HG02973 (cell line): ENCODE measurements at regions not wholly inside any gene's neighbourhood (a gene's known extent, or its start where the extent isn't known, plus 50 kb on each side); places are given as distances from the start of the nearest gene placed in this dataset.
A peak's percentile ranks its signal among the peaks of the same experiment; 100 is the strongest.

Experiments
- ATAC-seq: cut with Tn5 transposase; IDR thresholded peaks from one replicate; pipeline ENCODE4 v1.9.1; 2021; ENCODE audit warnings: moderate library complexity; ENCODE audit not compliant: unreplicated experiment

DNA sequence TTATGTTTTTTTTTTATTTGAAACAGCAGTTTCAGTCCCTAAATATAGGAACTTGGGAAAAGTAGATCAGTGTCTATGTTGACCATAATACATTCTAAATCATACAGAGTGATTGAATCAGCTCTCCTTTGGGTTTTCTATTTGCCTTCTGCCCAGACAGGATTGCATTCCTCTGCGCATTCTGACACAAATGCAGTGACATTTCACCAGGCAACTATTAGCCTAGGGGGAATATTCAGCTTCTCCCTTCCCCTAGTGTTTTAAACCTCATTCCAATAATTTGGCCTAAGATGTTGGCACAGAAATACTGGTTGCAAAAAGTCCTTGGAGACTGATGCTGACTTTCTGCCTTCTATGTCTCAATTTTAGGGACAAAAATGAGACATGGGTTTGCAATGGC lies 172.8 kb downstream of the PTGER3 start:
- ATAC-seq, result no peak

DNA sequence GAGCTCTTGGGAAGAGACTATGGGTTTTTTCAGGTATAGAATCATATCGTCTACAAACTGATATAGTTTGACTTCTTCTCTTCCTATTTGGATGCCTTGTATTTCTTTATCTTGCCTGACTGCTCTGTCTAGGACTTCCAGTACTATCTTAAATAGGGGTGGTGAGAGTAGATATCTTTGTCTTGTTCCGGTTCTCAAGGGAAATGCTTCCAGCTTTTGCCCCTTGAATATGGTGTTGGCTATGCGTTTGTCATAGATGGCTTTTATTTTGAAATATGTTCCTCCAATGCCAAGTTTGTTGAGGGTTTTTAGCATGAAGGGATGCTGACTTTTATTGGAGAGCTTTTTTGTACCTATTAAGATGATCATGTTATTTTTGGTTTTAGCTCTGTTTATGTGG lies 170.3 kb downstream of the PTGER3 start:
- ATAC-seq, result no peak

DNA sequence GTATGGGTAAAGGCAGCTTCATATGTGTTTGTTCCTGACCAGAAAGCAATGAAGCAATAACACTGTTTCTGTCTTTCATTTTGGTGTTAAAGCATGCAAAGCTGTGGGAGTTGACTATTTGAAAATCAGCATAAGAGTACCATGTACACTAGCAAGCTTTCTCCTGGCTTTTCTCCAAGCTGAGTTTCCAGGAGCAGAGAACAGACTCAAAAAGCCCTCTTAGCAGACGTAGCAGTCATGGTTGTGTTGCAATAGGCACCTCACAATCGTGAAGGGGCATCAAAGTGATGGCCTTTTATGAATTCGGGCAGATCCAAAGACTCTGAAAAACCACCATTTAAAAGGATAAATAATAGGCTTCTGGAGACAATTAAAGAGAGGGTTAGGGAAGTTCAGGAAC lies 159.7 kb downstream of the PTGER3 start:
- ATAC-seq, result no peak

DNA sequence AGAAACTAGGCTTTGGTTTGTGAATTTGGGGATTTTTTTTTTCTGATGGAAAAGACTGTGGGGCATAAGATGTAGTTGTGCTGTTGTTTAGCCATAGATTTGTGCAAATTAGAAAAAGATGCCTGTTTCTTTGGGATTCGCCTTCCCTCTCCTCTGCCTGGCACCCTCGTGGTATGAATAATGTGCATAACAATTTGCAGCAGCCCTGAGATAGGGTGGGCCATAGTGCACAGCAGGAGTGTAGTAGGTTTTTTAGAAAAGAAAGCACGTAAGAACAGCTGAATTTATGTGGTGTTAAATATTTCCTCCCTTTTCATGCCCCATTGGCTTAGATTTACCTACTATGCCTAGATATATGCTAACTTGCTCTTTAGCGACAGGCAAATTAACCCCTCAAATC lies 158.9 kb downstream of the PTGER3 start:
- ATAC-seq, result no peak

DNA sequence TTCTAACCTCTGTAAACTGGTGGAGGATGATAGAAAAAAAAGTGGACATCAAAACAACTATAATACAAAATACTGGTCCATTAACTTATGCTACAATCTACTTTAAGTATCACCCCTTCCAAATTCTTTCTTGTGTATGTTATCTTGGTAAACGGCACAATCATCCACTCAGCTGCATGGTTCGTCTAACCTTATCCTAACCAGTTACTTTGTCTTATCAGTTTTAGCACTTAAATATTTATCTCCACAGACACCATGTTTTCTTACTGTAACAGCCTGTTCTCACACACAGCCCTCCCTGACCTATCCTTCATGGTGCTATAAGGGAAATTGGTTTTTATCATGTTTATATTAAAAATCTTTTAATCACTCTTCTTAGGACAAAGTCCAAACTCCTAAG lies 157.2 kb downstream of the PTGER3 start:
- no peak for ATAC-seq

DNA sequence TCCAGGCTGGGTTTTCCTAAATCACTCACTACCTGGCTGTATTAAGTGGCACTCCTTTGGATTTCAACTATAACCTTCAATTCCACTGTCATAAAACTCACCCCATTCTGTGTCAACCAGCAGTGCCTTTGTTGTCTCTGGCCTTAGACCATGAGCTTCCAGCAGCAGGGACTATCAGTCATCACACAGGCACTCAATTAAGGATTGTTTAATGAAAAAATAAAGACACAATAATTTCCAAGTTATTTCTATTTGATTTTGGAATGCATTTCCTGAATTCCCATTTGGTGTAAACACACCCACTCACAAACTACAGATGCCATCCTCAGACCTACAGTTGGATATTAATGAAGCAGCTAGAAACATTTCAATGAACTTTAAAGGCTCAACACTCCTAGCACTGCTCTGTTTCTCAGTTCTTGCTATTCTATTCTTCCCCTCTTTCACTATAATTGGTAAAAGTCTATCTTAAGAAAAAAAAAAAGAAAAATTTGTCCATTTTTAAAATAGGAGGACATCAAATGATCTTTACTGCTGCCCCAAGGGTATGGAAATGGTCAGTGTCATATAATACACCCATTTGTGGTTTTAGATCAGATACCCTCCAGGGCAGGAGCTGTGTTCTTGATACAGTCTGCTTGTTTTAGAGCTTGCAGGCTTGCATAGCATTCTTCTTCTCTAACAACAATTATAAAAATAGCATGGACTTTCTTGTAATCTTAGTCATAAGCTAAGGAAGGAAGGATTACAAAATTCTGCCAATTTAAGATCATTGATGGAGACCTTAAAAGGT lies 156.4 kb downstream of the PTGER3 start:
- no peak for ATAC-seq

DNA sequence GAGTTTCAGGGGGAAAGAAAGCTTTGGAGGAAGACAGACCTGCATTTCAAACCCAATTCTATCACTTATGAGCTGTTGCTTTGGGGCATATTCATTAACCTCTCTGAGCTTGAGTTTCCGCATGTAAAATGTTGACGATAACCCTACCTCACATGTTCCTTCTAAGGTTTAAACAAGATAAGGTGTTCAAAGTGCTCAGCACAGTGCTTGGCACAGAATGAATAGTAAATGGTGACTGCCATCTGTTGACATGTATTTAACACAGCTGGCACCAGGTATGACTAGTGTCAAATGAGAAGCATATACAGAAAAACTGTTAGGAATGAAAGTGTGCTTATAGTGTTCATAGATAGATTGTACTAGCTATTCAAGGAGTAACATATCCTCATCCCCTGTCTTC lies 155.5 kb downstream of the PTGER3 start:
- no peak for ATAC-seq

DNA sequence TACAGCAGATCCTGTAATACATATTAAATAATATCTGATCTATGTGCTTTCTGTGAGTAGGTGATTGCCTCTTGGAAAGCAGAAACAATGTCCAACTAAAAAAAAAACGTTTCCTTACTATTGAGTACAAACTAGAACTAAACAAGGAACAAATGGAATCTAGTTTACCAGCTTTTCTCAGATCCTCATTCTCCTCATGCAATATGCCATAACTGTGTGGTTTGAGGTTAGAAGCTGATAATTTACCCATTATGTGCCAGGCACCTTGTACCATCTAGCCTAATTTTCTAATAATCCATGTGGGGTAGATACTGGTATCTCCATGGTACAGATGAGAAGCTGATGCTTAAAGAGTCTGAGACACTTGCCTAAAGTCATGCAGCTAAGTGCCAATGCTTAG lies 154.7 kb downstream of the PTGER3 start:
- no peak for ATAC-seq

DNA sequence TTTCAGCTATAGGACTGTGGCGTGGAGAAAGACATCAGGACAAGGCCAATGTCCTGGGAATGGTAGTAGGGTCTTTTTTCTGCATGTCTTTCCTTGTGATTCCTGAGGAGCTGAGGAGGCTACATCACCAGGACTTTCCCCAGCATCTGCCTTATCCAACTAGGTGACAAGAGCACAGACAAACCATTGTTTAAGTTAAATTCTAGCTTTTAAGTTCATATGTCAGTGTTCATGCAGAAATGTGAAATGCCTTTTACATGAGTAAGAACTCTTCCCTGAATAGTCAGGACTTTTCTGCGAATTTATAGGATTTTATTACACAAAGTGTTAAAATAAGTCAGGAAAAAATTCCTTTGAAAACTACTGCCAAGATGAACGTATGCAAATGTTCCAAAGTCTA lies 154.2 kb downstream of the PTGER3 start:
- no peak for ATAC-seq

DNA sequence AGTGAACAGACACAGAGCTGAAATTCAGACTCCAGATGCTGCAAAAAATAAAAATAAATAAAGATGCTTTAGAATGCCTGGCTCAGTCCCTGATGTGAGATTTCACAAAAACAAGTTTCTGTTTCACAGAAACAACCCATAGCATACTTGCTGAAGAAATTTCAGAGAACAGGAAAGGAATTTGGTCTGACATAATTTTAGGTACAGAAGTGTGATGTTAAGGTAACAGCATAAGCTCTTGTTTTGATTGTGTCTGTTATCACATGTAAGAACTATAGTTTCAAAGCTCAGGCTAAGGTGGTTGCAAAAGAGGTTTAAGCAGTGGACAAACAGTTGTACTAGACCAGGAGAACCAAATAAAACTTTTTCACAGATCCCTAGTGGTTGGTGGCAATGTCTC lies 152.1 kb downstream of the PTGER3 start:
- no peak for ATAC-seq

DNA sequence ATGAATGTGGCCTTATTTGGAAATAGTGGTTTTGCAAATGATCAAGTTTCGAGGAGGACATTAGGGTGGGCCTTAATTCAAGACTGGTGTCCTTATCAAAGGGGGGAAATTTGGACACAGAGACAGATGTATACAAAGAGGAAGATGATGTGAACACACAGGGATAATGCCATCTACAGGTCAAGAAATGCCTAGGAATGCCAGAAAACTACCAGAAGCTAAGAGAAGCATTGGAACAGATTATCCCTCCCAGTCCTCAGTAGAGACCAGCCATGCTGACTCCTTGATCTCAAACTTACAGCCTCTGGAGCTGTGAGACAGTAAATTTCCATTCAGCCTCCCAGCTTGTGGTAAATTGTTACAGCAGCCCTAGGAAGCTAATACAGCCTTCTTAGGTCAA lies 151.4 kb downstream of the PTGER3 start:
- no peak for ATAC-seq

DNA sequence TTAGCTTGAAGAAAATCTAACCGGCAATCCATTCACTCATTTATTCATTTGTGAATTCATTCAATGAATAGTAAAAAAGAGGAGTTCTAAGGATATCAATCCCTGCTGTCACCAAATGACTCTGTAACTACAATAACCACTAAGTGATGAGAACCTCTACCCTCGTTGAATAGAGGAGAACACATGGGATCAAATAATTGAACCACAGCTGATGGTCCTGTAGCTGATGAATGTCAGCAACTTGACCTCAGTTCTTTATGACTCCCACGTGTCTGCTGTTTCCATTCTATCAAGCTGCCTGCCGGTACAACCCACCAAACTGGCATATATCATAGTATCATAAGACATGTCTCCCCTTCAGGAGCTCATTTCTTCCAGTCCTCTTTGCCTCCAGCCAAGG lies 150.3 kb downstream of the PTGER3 start:
- no peak for ATAC-seq

DNA sequence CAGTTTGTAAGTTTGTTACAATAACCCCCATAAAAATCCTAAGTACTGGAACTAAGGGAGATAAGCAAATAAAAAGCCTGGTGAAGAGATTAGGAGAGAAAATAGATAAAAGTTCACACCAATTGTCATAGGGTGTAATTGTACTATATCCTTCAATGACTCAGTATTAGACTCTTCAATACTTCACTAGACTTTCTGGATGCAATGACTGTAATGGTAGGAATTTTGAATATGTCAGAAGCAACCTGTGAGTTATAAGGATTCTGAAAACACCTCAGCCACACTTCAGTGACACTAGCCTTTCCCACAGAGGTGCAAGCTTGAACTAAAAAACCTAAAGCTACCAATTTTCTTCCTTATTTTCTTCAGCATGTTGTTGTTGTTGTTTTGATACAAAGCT lies 147.9 kb downstream of the PTGER3 start:
- ATAC-seq, result no peak

DNA sequence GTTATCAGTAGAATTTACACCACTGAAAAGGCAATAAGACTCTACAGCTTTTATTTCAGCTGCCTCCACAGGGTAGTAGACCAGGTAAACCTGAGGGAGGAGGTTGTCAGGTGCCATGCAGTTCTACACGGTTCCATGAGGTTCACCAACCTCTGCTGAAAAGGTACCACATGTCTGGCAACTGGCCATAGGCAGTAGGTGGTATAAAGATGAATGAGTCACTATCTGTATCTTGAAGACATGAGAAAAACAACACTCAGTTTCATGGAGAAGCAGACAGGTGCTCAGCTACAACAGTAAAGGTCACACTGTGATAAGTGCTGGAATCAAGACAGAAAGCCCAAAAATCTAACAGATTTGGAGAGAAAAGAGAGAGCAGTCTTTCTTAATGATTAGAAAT lies 145.4 kb downstream of the PTGER3 start:
- ATAC-seq, result no peak

DNA sequence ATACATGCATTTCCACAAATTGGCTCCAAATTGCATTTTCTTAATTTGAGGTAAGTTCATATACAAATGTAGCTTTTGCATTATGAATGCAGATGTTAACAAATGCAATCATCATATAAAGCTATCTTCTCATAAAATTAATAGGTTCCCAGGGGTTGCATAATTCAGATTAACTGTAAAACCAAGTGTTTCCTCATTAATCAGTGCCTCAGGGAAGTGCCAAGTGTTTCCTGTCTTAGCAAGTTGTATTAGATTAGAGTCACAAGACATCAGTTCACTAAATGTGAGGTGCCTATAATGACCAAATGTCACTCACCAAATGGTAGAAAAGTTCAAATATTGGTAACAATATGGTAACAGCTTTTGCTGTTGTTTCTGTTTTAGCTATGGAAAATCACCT lies 140.8 kb downstream of the PTGER3 start:
- ATAC-seq, result no peak

DNA sequence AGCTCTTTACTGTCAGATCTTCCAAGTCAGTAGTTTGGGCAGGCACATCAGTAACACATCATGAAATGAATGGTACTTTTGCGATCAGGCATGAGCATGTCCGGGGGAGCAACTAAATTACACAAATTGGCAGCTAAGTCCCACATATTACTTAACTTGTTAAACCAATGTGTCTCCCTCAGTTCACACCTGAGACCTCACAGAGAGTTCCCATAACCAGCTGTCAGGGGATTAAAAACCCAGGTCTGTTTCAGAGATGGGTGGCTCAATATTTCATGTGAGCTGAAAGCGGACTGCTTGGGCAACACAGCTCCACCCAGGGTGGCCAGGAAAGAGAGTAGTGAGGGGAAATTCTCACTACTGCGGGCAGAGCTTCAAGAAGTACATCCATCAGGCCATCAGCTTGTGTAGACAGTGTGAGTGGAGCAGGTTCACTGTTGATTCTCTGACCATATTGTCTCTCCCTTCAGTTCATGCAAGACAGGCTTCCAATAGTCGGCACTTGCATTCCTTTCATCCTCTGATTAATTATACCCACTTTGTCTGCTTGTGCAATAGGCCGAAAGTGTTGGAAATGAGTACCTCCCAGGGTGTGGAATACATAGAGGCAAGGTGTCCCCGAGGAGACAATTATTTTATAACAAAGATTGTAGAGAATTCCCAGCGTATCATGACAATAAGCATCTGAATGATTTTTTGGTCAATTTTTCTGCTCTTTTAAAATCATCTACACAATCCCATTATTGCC lies 139.9 kb downstream of the PTGER3 start:
- no peak for ATAC-seq

DNA sequence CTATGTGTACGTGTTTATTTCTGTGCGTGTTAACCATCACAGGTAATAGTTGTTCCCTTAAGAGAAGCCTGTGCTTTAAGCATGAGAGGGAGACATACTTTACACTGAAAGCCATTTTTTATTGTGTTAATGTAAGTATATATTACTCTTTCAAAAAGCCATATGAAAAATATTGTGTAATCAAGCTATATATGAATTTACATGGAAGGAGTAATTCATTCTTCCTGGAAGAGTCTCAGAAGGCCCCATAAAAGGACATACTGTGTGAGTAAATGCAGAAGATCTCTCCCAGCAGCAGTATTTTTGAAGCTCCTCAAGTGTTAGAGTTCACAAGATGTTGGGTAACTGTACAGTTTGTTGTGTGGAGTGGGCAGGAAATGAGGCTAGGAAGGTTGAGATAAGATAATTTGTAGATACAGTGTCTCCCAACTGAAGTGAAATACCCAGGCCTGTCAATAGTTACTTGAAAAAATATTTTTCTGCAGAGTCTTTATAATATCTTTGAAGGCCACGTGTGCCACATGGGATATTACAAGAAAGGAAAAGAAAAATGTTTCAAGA lies 138.3 kb downstream of the PTGER3 start:
- ATAC-seq, result no peak

DNA sequence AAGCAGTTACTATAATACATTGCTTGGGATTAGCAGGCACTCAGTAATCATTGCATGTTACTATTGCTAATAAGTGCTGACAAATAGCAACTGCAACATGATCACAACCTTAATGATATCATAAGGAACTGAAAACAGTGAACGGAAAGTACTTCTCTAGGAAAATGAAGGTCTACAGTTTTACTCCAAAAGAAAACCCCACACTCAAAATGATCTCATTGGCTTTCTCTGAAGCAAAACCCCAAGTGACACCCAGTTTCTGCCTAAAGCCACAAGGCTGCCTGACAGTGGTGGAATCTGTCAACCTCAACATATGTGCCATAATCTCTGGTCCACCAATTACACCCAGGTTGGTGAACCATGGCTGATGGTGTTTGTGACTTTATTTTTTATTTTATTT lies 137.6 kb downstream of the PTGER3 start:
- peak; percentile 73 for ATAC-seq

DNA sequence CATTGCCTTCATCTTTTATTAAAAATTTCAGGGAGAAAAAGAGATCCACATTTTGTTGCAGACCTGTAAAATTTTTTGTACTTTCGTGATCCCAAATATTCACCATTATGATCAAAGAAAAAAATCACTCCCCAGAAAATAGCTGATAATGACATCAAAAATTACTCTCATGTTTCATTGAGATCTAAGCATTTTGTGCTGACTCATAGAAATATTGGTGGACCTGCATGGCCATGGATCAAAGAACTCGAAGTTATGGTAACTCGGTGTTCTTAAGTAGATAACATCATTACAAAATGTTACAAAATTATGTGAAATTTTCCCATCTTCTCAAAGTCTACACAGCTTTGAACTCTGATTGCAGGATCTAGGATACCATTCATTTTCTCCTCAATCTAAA lies 135.8 kb downstream of the PTGER3 start:
- ATAC-seq, result no peak

DNA sequence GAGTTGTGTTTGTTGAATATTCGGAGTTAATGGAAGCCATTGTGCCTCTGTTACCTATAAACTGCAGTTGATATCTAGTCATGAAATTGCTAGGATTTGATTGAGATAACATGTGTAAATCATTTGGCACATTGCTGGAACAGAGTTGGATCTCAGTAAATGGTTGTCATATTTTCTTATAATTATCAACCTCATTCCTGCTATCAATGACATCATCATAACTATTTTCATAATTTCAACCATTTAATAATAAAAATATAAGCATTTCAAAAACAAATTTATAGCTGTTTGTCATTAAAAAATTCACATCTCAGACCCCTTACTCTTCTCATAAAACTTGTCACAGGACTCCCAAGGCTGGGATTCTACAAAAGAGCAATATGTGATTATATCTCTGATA lies 133.4 kb downstream of the PTGER3 start:
- ATAC-seq, result no peak

DNA sequence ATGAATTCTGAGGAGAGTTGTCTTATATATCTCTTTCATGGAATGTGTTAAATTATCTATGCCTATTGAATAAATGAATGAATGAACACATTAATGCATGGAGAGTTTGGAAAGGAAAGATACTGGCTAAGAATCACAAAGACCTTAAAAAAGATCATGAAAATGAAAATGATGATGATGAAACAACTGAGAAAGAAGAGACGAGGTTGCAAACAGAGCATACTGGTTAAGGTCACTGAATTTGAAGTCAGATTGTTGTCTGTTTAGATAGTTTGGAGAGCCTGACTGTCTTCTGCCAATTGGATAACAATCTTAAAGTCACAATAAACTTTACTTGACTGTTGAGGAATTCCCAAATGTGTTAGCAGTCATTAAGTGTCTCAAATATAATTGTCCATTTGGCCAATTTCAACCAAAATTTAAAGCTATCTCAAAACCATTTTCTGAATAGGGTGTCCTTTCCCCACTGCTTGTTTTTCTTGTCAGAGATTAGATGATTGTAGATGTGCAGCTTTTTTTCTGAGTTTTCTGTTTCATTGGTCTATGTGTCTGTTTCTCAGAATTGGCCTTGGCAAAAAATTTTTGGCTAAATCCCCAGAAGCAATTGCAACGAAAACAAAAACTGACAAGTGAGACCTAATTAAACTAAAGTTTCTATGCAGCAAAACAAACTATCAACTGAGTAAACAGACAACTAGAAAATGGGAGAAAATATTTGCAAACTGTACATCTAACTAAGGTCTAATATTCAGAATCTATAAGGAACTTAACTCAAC lies 132.2 kb downstream of the PTGER3 start:
- ATAC-seq, result no peak

DNA sequence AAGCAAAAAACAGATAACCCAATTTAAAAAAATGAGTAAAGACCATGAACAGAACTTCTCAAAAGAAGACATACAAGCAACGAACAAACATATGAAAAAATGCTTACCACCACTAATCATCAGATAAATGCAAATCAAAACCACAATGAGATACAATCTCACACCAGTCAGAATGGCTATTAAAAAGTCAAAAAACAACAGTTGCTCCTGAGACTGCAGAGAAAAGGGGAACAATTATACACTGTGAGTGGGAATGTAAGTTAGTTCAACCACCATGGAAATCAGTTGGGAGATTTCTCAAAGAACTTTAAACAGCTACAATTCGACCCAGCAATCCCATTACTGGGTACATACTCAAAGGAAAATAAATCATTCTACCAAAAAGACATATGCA lies 131.6 kb downstream of the PTGER3 start:
- no peak for ATAC-seq
